ENCODE measurements at regions not wholly inside any gene's neighbourhood (a gene's known extent, or its start where the extent isn't known, plus 50 kb on each side); places are given as distances from the start of the nearest gene placed in this dataset.

DNA sequence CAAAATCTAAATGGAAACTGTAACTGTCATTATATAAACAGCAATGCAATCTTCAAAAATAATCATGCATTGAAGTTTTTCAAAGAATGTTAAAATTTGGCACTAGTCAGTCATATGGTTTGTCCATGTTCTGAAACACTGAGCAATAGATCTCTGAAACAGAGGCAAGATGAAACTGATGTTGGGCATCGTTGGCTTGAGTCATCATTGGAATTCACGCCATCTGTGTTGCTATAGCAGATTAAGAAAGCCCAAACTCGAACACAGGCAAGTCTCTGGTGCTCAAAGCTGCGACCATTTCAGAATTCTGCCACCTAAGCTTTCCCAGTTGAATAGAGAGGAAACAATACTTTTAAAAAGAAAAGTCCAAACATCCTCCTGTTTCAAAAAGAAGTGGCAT lies 114.1 kb upstream of the PPARGC1A start:
- H3K9me3 ChIP-seq (ENCODE audit: insufficient read depth in 2 of 2, low read depth in 1 of 2, low read length in 1 of 2), result no peaks in the 10 kb centered on the region
- H3K79me2 ChIP-seq (ENCODE audit: control insufficient read depth in 1 of 2, insufficient read depth in 2 of 2, low read length in 2 of 2), result no peaks in the 10 kb centered on the region
- no peak overlapping the region for H2AK5ac ChIP-seq (ENCODE audit: low read depth, low read length)
- no peak overlapping the region for H3K18ac ChIP-seq (ENCODE audit: extremely low read depth, low read length)
- CTCF ChIA-PET (ENCODE audit: partially characterized antibody), result interaction anchor here (0.7 to 1.9 kb wide), 3 partner anchors 18 to 29 kb away, joined by 3 to 5 read pairs (median 4); no protein-coding TSS in a partner anchor
- no peak overlapping the region for H3K4me2 ChIP-seq (ENCODE audit: insufficient read depth in 1 of 2, low read depth in 2 of 2, low read length in 2 of 2)
- no peak overlapping the region for H3K4ac ChIP-seq (replicated peaks; ENCODE audit: insufficient read length, low read depth, low read length)
- no peak overlapping the region for H4K5ac ChIP-seq (ENCODE audit: insufficient read length, low read depth, low read length)
- no peak overlapping the region for H2BK5ac ChIP-seq (ENCODE audit: low read depth, low read length)
- no peak overlapping the region for H2BK12ac ChIP-seq (ENCODE audit: low read depth, low read length)
- no peak overlapping the region for H4K91ac ChIP-seq (replicated peaks; ENCODE audit: insufficient read length, low read length)
- no peak overlapping the region for H2BK120ac ChIP-seq (replicated peaks; ENCODE audit: low read depth, low read length)
- H3K56ac ChIP-seq (replicated peaks; ENCODE audit: insufficient read length, low read depth, low read length), result no peak overlapping the region
- H2AFZ ChIP-seq (ENCODE audit: low read length), result no peak overlapping the region
- no peak for TF ChIP-seq NRF1 (IDR thresholded peaks at IDR 0.05; ENCODE audit: low read depth, low read length)
- TF ChIP-seq BACH1 (IDR thresholded peaks at IDR 0.05; ENCODE audit: low read length), result no peak
- TF ChIP-seq NANOG (IDR thresholded peaks at IDR 0.05; ENCODE audit: insufficient read depth, low read depth, low read length, poor library complexity, severe bottlenecking), result no peak
- no peak for TF ChIP-seq KDM4A (IDR thresholded peaks at IDR 0.05; ENCODE audit: low read depth, low read length, severe bottlenecking)
- TF ChIP-seq, protein P1, sequence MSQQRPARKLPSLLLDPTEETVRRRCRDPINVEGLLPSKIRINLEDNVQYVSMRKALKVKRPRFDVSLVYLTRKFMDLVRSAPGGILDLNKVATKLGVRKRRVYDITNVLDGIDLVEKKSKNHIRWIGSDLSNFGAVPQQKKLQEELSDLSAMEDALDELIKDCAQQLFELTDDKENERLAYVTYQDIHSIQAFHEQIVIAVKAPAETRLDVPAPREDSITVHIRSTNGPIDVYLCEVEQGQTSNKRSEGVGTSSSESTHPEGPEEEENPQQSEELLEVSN (IDR thresholded peaks at IDR 0.05), result no peak
- no peak for TF ChIP-seq CBX5 (IDR thresholded peaks at IDR 0.05; ENCODE audit: low read depth, low read length)
- no peak for TF ChIP-seq EP300 (IDR thresholded peaks at IDR 0.05; ENCODE audit: borderline replicate concordance in 1 of 2, low read depth in 2 of 2, low read length in 2 of 2)
- TF ChIP-seq EZH2 (IDR thresholded peaks at IDR 0.05; ENCODE audit: low read depth, low read length, severe bottlenecking), result no peak
- TF ChIP-seq PHF8 (conservative IDR thresholded peaks at IDR 0.05; ENCODE audit: low read depth, low read length), result no peak
- TF ChIP-seq SP4 (IDR thresholded peaks at IDR 0.05; ENCODE audit: low read length), result no peak
- no peaks in the 10 kb centered on the region for H3K23me2 ChIP-seq (ENCODE audit: low read depth, low read length)
- no peak overlapping the region for H3K27ac ChIP-seq (ENCODE audit: low read depth, low read length)
- H3K4me3 ChIP-seq (ENCODE audit: extremely low read depth in 1 of 4, insufficient read depth in 2 of 4, low read depth in 3 of 4, low read length in 4 of 4), result no peak overlapping the region
- H4K8ac ChIP-seq (ENCODE audit: extremely low read depth, insufficient read depth, low read length), result no peak overlapping the region
- H3K23ac ChIP-seq (ENCODE audit: insufficient read length), result no peak overlapping the region
- H4K20me1 ChIP-seq (replicated peaks in 1 of 2; ENCODE audit: control insufficient read depth in 1 of 2, insufficient read depth in 2 of 2, low read length in 2 of 2), result no peaks in the 10 kb centered on the region
- no peak for DNase-seq (ENCODE audit: low read depth in 1 of 2, low spot score in 2 of 2)
- no peaks in the 10 kb centered on the region; a peak in 2 of 7 replicates for H3K27me3 ChIP-seq (replicated peaks in 1 of 4; ENCODE audit: control insufficient read depth in 3 of 4, extremely low read depth in 1 of 4, insufficient read depth in 3 of 4, low read length in 3 of 4)
- WGBS, 2 experiments (ENCODE audit: extremely low coverage in 1 of 2, insufficient coverage in 1 of 2, insufficient read length in 1 of 2, insufficient replicate concordance in 2 of 2, low coverage in 1 of 2, low lambda C conversion rate in 2 of 2, missing lambda C conversion rate in 1 of 2), result 93% methylated on average over 4 of the region's 4 CpGs; no CpG with 5 or more reads in 1 of the 2 experiments
- POLR2A ChIA-PET (ENCODE audit: partially characterized antibody), result interaction anchor here (0.6 kb wide), 1 partner anchor 1257 kb away, joined by 3 read pairs; no protein-coding TSS in a partner anchor
- H3K36me3 ChIP-seq (ENCODE audit: control insufficient read depth in 2 of 4, insufficient read depth in 4 of 4, low read length in 3 of 4), result no peaks in the 10 kb centered on the region
- no peak for FAIRE-seq
- H2BK15ac ChIP-seq (ENCODE audit: low read length), result no peak overlapping the region
- no peak overlapping the region for H2BK20ac ChIP-seq (ENCODE audit: low read length)
- peak overlapping the region in 1 of 4 experiments; percentile 34; a peak in 1 of 7 replicates for H3K9ac ChIP-seq (replicated peaks in 1 of 4; ENCODE audit: extremely low read depth in 1 of 4, low read depth in 3 of 4, low read length in 3 of 4)
- no peak overlapping the region for H3K14ac ChIP-seq (ENCODE audit: insufficient read length)
- peaks cover 0 to 3% (median 0%) of the 10 kb centered on the region in 4 experiments; a peak in 3 of 7 replicates for H3K4me1 ChIP-seq (replicated peaks in 1 of 4; ENCODE audit: control insufficient read depth in 3 of 4, insufficient read depth in 4 of 4, low read length in 3 of 4)
- no peaks in the 10 kb centered on the region for H3K79me1 ChIP-seq (ENCODE audit: low read depth, low read length)
